T-helper 1 cell treated with Interleukin-12 subunit alpha and Interleukin-12 subunit beta and Interleukin-4 antibody, amounts not matched to agents 30 ng/mL and 1 ng/mL, for 36 hours (primary cell): ENCODE measurements at regions not wholly inside any gene's neighbourhood (a gene's known extent, or its start where the extent isn't known, plus 50 kb on each side); places are given as distances from the start of the nearest gene placed in this dataset.
"Not testable (repeated sequence)": the region's sequence is repeated elsewhere in the genome, so short reads cannot be mapped to it uniquely, and the experiment has no call there.

Source experiments
- intact Hi-C: fragments of 100-400 bp; cut with micrococcal nuclease; formaldehyde crosslinking; loops from one replicate; pipeline ENCODE4 v1.15.1; 2024

DNA sequence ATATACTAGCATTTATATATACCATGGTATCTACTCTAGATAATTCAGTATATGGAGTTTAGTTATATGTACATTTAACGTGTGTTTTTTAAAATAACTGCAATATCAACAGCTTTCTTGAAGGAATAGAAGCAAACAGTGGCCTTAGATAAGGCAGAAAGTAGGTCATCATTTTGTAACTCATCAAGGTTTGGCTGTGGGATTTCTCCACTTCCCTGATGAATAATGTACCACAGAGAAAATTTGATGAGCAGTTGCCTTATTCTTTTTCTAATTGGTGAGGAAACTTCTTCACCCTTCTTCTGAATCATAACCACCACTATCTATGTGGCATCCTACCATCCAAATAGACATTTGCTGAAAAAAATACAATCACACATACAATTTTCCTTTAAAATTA, 590.2 kb upstream of the SPRY2 start:
- intact Hi-C loops: no loop called here

DNA sequence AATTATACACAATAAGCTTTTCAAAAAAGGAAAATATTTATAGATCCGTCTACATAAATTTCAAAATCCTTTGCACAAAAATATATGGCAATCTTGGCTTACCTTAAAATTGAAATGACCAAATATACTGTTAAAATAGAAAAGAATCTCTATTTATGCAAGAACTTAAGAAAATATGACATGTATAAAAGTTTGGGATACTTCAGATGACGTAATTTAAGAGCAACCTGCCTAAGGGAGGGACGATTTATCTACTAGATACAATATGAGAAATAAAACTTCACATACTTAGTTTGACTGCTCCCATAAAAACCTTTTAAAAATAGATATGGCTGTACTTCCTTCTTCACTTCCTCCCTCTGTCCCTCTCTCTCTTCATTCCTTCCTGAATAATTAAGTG, 587.3 kb upstream of the SPRY2 start:
- intact Hi-C loops: no loop called here

DNA sequence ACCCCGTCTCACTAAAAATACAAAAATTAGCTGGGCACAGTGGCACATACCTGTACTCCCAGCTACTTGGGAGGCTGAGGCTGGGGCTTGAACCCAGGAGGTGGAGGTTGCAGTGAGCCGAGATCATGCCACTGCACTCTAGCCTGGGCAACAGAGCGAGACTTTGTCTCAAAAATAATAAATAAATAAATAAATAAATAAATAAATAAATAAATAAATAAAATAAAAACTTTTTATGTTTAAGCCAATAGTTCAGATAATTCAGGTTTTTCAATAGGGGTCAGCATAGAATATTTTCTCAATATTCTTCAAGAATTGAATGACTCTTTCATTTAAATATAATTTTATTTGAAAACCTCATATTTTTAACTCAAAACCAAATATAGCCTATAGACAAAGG, 585.1 kb upstream of the SPRY2 start:
- intact Hi-C loops: not testable (repeated sequence)

DNA sequence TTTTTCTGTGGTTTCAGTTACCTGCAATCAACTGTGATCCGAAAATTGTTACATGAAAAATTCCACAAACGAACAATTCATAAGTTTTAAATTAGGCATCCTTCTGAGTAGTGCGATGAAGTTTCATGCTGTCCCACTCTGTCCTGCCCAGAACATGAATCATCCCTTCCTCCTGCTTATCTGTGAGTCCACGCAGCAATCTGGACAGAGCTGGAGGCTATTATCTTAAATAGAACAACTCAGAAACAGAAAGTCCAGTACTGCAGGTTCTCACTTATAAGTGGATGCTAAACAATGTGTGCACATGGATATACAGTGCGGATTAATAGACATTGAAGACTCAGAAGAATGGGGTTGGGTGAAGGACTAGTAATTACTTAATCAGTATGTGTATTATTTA, 583.7 kb upstream of the SPRY2 start:
- intact Hi-C loops: no loop called here

DNA sequence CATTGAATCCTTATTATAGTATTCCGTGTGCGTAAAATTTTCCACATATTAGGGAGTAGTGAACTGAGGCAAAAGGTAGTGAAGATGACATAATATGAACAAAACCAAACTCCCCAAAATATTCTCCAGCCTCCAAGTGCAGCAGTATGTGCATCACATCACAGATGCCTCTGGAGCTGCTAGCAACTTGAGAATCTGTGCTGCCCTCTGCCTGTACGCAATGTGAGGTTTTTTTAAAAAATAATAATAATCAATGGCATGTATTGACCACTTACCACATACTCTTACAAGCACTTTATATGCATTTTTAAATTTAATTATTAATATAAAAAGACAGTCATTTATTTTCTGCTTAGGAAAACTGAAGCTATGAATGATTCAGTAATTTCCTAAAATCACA, 583.0 kb upstream of the SPRY2 start:
- intact Hi-C loops: no loop called here

DNA sequence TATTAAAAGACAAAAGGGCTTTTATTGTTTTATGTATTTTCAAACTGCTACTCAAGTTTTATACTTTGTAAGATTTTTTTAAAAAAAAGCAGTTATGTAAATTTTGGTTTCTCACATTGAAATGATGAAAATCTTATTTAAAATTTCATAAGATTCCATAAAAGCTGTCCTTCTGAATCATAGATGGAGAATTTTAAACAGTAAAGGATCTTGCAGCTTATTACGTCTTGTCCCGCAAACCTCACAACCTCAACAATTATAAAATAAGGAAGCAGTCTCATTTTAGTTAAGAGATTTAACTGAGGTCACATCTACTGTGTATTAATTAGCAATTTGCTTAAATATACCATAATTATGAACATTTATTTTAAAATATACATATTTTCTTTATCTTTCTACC, 581.0 kb upstream of the SPRY2 start:
- intact Hi-C loops: no loop called here

DNA sequence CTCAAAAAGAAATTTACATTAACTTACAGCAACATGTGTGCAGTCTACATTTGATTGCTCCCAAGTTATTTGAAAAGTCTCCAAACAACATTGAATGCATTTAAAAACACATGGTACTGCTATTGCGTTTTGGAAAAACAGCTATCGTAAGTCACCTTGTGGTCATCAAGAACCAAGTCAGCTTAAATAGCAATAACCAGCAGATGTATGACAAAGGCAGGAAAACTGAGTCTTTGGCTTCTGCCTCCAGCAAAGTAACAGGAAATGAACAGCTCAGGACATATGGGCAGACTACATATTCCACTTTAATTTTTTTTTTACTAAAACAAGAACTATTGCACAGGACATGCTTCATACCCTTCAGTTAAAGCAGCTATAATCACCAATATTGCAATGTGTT, 580.6 kb upstream of the SPRY2 start:
- intact Hi-C loops: no loop called here

DNA sequence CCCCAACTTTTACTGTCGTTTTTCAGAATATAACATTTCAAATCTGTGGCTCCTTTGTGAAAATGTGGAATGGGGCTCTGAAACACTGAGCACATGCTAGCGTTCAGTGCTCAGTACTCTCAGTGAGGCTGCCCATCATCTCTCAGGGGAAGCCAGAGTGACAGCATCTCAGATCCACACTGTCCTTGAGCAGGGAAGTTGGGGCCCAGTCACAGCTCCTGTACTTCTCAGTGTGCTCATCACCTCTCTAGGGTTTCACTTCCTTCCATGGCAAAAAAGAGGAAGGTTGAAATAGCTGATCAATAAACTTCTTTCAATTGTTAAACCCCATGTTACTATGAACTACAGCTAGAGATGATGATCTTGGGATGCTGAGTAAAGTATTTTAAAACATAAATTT, 565.9 kb upstream of the SPRY2 start:
- intact Hi-C loops: no loop called here

DNA sequence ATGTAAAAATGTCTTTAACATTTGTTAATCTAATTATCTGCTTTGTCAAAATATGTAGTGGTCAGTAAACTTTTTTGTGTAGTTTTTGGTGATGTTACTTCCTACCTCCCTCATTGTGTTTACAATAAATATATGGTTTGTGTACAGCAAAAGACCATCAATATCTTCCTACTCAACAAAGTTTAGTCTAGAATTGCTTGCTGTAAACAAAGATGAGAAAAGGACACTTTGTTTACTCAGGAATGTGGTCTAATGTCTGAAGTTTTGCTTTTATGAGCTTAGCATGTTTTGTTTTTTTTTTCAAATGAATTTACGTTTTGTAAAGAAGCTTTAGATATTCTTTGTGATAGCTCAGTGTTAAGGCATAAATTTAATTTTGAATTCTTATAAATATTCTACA, 563.5 kb upstream of the SPRY2 start:
- intact Hi-C loops: no loop called here

DNA sequence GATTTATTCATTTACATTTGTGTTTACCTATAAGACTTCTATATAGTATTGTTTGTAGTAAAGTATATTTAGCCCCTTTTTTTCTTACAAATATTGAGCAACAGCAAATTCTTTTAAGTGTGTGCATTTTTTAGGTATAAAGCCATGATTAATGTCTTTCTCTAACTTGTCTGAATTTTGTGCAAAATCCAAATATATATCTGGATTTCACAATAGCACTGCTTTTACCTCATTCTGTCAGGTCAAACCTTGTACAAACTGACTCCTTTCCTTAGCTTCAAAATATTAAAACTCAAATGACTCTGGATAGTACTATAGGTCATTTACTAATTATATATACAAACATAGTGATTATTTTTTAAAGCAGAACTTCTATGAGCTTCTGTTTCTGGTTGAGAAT, 563.0 kb upstream of the SPRY2 start:
- intact Hi-C loops: no loop called here

DNA sequence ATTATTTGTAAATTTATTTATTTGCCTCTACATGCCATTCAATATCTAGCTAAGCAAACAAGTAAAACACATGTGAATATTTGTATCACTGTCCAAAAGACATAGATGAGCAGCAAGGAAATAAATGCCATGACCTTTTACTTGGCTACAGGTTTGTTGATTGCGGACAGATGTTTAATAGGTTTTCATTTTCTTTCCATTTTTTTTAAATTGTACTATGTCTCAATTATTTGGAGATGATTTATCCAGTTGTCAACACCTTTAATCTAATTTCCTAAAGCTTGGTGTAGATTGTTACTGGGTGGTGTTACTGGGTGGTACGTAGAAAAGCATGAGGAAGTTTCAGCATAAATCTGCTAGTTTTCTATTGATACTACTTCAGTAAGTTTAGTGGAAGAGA, 560.6 kb upstream of the SPRY2 start:
- intact Hi-C loops: no loop called here

DNA sequence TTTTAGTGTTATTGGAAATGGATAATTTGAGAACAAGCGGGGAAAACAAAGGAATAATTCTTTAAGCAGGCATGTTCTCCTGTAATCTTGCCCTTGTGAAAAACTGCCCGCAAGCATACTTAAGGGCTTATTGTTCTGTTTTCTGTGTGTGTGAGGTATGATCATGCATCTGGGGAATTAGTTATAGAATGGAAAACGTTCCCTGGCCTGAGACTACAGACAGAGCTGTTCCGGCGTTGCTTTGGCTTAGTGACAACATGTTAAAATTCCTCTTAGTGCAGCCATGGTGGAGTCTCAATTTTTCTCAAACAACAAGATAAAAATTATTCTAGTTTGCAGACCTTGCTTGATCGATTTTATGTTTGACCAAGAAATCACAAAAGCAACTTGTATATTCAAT, 560.2 kb upstream of the SPRY2 start:
- intact Hi-C loops: no loop called here

DNA sequence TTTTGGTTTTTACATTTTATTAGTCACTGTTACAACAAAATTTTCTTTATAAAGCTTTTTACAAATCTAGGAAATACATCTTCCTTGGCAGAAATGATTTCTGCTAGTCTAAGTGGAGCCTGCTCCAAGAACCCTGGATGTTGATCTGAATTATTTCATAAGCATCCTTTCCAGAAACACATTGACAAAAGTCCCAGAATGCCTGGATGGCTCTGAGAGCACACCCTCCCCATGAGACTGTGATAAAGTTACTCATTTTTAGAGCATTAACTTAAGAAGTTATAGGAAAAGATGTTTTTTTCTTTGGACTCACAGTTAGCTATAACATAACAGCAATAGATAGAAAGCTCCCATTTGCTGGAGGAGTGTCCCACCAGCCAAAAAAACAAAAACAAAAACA, 559.6 kb upstream of the SPRY2 start:
- intact Hi-C loops: no loop called here

DNA sequence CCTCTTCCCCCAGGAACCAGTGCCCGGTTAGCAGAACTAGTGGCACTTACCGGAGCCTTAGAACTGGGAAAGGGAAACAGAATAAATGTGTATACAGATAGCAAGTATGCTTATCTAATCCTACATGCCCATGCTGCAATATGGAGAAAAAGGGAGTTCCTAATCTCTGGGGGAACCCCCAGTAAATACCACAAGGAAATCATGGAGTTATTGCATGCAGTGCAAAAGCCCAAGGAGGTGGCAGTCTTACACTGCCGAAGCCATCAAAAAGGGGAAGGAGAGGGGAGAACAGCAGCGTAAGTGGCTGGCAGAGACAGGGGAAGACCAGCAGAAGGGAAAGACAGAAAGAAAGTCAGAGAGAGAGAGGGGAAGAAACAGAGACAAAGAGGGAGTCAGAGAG, 556.7 kb upstream of the SPRY2 start:
- intact Hi-C loops: not testable (repeated sequence)

DNA sequence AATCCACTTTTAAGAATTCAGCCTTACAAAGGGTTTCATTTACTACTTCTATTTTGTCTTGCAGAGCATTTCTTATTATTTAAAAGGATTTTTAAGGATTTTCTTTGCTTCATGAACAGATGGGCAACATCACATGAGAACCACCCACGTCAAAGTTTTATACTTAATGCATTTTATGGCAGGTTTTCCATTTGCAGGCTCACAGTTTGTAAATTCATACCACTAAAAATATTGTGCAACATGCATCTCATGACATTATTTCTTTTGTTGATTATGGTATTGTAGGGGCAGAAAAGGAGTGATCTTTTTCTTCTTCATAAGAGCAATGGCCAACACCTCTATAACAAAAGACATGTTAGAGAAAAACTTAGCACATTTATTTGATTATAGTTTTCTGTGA, 554.0 kb upstream of the SPRY2 start:
- intact Hi-C loops: no loop called here

DNA sequence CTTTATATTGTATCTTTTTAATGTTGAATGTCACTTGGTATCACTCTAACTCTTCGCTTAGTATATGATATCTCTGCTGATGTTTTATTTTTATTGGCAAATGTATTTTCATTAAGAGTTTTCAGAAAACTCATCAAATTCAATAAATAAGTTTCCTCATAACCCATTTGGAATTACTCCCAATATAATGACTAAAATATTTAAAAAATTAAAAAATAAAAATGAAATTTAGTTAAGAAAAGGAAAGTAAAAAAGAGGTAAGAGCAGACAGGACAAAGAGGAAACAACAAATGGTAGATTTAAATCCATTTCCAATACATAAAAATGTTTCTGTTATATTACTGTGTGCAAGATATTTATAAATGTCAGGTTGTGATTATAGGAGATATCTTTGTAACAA, 548.9 kb upstream of the SPRY2 start:
- intact Hi-C loops: no loop called here

DNA sequence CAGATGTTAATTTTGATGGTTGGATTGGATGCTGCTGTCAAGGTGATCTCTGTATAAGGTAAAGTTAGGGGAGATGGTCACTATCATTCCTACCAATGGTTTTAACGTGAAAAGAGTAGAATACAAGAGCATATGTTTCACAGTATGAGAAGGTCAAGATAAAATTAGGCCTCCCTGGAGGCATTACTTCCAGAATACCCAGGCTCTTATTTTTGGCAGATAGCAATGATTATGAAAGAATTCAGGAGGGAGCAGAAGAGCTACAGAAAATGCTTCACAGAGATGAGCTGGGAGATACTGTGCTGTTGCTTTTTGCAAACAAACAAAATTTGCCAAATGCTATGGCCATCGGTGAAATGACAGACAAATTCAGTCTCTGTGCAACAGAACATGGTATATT, 547.5 kb upstream of the SPRY2 start:
- intact Hi-C loops: no loop called here

DNA sequence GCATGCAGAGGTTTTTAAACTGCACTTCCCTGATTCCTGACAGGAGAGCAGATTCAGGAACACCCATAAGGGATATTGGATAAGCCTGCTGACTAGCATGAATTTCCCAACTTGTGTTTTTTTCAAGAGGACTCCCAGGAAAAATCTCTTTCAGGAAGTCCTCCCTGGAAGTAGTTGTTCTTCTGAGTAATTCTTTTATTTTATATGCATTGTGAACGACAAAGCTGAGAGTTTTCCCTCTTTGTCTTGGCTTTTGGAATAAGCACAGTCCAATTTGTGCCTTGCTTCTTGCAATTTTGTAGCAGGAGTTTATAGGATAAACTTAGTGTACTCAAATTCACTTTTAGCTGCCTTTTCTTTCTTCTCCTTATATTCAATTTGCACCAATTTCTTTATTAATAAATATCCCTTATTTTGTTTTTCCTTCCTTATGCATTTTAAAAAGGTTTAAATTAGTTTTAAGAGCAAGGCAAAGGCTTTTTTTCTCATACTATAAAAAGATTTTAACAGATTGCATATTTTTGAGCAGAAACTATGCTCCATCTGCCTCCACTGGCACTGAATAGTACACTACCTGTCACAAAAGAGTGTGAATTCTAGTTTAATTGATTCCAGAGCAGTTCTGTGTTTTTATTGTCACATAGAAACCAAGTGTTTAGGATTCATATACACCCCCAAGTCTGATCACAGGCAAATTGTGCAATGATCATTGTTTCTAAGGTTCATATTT, 543.3 kb upstream of the SPRY2 start:
- intact Hi-C loops: no loop called here

DNA sequence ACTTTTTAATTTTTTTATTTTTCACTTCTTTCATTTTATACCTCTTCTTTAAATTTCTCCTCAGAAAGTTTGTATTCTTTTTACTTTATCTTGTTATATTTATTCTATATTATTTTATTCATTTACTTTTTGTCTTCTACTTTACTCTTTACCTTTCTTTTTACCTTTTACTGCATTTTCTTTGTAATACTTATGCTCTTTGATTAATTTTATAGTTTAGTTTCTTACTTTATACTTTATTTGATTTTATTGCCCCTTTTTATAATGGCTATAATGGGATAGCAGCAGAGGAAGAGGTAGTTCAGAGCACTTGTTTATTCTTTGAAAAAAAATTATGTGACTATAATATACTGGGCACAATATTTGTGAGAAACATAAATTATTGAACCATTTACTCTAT, 542.6 kb upstream of the SPRY2 start:
- intact Hi-C loops: no loop called here

DNA sequence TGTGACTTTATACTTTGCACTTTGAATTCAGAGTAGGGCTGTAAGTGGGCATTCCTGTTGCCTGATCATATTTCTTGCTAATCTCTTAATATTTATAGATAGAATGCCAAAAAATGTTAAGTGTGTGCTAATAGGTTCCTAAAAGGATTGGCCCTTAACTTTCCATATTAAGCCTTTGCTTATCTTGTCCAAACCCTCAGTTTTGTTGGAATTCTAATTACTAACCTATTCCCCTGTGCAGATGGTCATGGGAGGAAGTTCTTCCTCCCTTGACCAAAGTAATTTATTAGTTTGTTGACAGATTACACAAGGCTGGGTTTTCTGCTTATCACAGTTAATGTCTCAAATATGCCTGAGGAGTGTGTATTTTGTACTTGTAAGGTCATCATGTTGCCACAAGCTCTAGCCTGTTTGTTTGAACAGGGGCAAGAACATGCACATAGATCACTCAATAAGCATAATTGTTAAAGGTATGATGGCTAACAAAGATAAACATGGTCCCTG, 541.1 kb upstream of the SPRY2 start:
- intact Hi-C loops: no loop called here

DNA sequence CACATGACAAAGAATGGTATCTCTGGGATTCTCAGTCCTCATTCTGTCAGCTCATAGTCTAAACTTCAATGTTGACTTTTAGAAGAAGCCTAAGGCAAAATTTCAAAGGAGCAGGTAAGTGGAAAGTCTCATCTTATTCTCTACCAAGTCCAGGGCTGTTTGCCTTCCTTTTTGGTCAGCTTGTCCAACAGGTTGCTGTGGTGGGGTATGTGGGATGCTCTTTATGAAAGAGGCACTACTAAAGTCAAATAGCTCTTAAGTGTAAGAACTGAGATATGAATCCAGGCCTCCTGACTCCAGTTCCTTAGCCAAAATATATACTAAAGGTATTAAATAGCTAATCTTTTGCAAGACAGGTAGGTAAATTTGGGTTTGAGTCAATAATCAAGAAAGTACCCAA, 540.6 kb upstream of the SPRY2 start:
- intact Hi-C loops: no loop called here

DNA sequence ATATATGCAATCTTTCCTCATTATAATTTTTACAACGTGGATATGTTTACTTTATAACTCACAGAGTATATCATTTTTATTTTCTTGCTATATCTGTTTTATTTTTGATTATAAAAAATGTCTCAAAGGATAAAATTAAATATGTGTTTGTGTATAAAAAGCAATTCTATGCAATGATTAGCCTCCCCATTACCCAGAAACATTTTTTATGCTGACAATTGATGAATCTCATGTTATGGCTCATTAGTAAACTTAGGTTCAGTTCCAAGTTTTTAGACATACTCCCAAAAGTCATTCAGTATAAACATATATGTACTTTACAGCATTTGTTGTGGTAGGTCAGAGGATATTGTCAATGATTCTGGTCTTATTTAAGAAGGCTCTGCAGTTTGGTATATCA, 540.1 kb upstream of the SPRY2 start:
- intact Hi-C loops: no loop called here

DNA sequence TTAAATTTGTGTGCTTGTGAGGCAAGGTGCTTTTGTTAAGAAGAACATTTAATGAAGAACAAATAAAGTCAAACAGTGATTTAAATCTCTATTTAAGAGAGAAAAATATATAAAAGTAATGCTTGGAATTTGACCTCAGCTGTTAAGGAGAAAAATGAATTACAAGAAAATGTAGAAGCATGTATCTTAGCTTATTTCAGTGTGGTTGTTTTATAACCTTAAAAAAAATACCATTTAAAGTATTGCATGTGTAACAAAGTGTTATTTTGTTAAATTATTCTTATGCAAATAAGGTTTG, 537.0 kb upstream of the SPRY2 start:
- intact Hi-C loops: no loop called here
